Cardiac fibroblast (primary cell): ENCODE measurements at regions not wholly inside any gene's neighbourhood (a gene's known extent, or its start where the extent isn't known, plus 50 kb on each side); places are given as distances from the start of the nearest gene placed in this dataset.

Source experiments
- DNase-seq, 2 donors: peaks; one replicate each; pipeline versions ENCODE4 v3.0.0 to v3.0.0-alpha.2; 2010; ENCODE audit warnings: low read depth in 2 of 2
- H3K4me3 ChIP-seq, 2 donors: replicated peaks in 1 of 2; 1 replicate in 1 of 2; 2 replicates in 1 of 2; pipeline ENCODE4 v1.5.1; 2011; ENCODE audit warnings: low read depth in 2 of 2, low read length in 2 of 2, mild to moderate bottlenecking in 2 of 2, moderate library complexity in 1 of 2
- CTCF ChIP-seq: IDR thresholded peaks from one replicate; pipeline ENCODE4 v1.5.1; 2011; ENCODE audit warnings: low read depth, mild to moderate bottlenecking, low read length, inconsistent platforms

- DNase-seq = no peak
Observed at GRCh38 chr3:162125790-162126189, 629.2 kb downstream of the OTOL1 start.

GRCh38 chr3:162130582-162130981 is 634.0 kb downstream of the OTOL1 start:
- DNase-seq = no peak
- no peak for TF ChIP-seq CTCF
- H3K4me3 ChIP-seq = no peak overlapping the region

More at GRCh38 chr3:162125790-162126189, 629.2 kb downstream of the OTOL1 start:
- no peak overlapping the region for H3K4me3 ChIP-seq
- no peak for TF ChIP-seq CTCF

GRCh38 chr3:162132981-162133380 is 636.4 kb downstream of the OTOL1 start:
- no peak for TF ChIP-seq CTCF
- DNase-seq = no peak
- H3K4me3 ChIP-seq = no peak overlapping the region

- no peak overlapping the region for H3K4me3 ChIP-seq
- no peak for TF ChIP-seq CTCF
- DNase-seq = peak in 1 of 2 donors; percentile 27
Observed at GRCh38 chr3:162134571-162134970, 638.0 kb downstream of the OTOL1 start.

- DNase-seq = no peak
- no peak overlapping the region for H3K4me3 ChIP-seq
- TF ChIP-seq CTCF = no peak
Observed at GRCh38 chr3:162136136-162136535, 639.5 kb downstream of the OTOL1 start.

- H3K4me3 ChIP-seq = no peak overlapping the region
- TF ChIP-seq CTCF = no peak
- no peak for DNase-seq
Observed at GRCh38 chr3:162138509-162138908, 641.9 kb downstream of the OTOL1 start.

- H3K4me3 ChIP-seq = no peak overlapping the region
- no peak for TF ChIP-seq CTCF
- peak in 1 of 2 donors; percentile 55 for DNase-seq
Observed at GRCh38 chr3:162139841-162140240, 643.2 kb downstream of the OTOL1 start.
